ENCODE measurements at regions not wholly inside any gene's neighbourhood (a gene's known extent, or its start where the extent isn't known, plus 50 kb on each side); places are given as distances from the start of the nearest gene placed in this dataset.

DNA sequence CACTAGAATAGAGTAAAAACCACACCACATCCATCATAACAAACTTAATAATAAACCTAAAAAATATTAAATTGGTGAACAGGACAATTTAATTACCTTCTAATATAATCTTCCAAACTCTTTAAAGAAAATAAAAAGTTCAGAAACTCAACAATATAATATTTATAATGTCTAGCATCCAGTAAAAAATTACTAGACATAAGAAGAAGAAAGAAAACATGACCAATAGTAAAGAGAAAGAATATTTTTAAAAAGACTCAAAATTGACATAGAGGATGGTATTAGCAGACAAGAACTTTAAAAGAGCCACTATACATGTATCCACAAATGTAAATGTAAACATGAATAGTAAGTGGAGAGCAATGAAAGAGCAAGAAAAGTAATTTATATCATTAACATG, 388.4 kb downstream of the TFEC start (continued):
- TF ChIP-seq, protein P1, sequence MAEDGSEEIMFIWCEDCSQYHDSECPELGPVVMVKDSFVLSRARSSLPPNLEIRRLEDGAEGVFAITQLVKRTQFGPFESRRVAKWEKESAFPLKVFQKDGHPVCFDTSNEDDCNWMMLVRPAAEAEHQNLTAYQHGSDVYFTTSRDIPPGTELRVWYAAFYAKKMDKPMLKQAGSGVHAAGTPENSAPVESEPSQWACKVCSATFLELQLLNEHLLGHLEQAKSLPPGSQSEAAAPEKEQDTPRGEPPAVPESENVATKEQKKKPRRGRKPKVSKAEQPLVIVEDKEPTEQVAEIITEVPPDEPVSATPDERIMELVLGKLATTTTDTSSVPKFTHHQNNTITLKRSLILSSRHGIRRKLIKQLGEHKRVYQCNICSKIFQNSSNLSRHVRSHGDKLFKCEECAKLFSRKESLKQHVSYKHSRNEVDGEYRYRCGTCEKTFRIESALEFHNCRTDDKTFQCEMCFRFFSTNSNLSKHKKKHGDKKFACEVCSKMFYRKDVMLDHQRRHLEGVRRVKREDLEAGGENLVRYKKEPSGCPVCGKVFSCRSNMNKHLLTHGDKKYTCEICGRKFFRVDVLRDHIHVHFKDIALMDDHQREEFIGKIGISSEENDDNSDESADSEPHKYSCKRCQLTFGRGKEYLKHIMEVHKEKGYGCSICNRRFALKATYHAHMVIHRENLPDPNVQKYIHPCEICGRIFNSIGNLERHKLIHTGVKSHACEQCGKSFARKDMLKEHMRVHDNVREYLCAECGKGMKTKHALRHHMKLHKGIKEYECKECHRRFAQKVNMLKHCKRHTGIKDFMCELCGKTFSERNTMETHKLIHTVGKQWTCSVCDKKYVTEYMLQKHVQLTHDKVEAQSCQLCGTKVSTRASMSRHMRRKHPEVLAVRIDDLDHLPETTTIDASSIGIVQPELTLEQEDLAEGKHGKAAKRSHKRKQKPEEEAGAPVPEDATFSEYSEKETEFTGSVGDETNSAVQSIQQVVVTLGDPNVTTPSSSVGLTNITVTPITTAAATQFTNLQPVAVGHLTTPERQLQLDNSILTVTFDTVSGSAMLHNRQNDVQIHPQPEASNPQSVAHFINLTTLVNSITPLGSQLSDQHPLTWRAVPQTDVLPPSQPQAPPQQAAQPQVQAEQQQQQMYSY (CRISPR knock-in tag; IDR thresholded peaks at IDR 0.05): no peak
- TF ChIP-seq STAT1 (conservative IDR thresholded peaks at IDR 0.05): no peak

DNA sequence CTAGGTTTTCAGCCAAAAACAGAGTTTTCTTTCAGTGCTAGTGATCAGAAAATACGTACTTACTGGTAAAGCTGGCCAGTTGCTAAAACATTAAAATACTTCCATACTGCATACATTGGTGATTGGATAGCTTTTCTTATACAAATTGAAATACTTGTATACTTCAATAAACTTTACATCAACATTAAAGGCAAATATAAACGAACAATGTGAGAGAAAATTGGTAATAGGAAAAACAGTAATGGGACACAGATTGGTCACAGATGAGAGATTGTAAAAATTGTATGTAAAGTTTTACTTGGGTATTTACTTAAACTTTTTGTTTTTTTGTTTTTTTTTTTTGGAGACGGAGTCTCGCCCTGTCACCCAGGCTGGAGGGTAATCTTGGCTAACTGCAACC, 391.7 kb downstream of the TFEC start:
- intact Hi-C loops (cut with micrococcal nuclease; ENCODE audit: unreplicated experiment) (no loop called here), in situ Hi-C loops (cut with MboI) (no loop called here)
- Histone ChIP-seq H3K27me3 (replicated peaks in 1 of 2; ENCODE audit: control insufficient read depth in 2 of 2, insufficient read depth in 2 of 2, low read length in 1 of 2) (no peaks in the 10 kb centered on the region), H3K27ac (ENCODE audit: control insufficient read depth, insufficient read depth) (no peak overlapping the region), H3K36me3 (ENCODE audit: control insufficient read depth in 2 of 2, insufficient read depth in 2 of 2, low read length in 1 of 2) (no peaks in the 10 kb centered on the region), H2AFZ (ENCODE audit: control insufficient read depth, low read depth, low read length) (no peak overlapping the region), H3K9ac (ENCODE audit: control insufficient read depth, insufficient read depth, low read length) (no peak overlapping the region), H3K4me1 (ENCODE audit: control insufficient read depth, insufficient read depth, low read length) (no peaks in the 10 kb centered on the region), H3K4me3 (no peak overlapping the region), H3K79me2 (ENCODE audit: control insufficient read depth, insufficient read depth, low read length) (no peaks in the 10 kb centered on the region), H4K20me1 (ENCODE audit: control insufficient read depth, insufficient read depth) (no peaks in the 10 kb centered on the region), H3K9me3 (replicated peaks; ENCODE audit: control insufficient read depth, insufficient read depth, low read length) (no peaks in the 10 kb centered on the region), H3K4me2 (ENCODE audit: control insufficient read depth, insufficient read depth) (no peak overlapping the region)
- FAIRE-seq (no peak), DNase-seq (ENCODE audit: low read depth, low spot score) (no peak), ATAC-seq (no peak)
- TF ChIP-seq FOXK2 (IDR thresholded peaks at IDR 0.05) (no peak), HDAC6 (IDR thresholded peaks at IDR 0.05; ENCODE audit: unreplicated experiment) (no peak), ZSCAN29 (IDR thresholded peaks at IDR 0.05) (no peak), YY1 (IDR thresholded peaks at IDR 0.05; ENCODE audit: low read depth, low read length) (no peak), WRNIP1 (IDR thresholded peaks at IDR 0.05; ENCODE audit: borderline replicate concordance, low read depth, low read length) (no peak), ZNF217 (IDR thresholded peaks at IDR 0.05) (no peak), CBX3 (IDR thresholded peaks at IDR 0.05; ENCODE audit: borderline replicate concordance, low read depth) (no peak)
- ChIA-PET POLR2A (no interaction called here), CTCF (no interaction called here), RAD21 (ENCODE audit: unreplicated experiment) (no interaction called here), SMC1A (ENCODE audit: uncharacterized antibody, unreplicated experiment) (no interaction called here)
- WGBS (ENCODE audit: insufficient coverage, insufficient replicate concordance, low lambda C conversion rate, missing lambda C conversion rate): 36% methylated on average over 4 of the region's 4 CpGs
- BruUV-seq (replicated peaks): no TSS peak
